Keratinocyte (primary cell): ENCODE measurements at regions not wholly inside any gene's neighbourhood (a gene's known extent, or its start where the extent isn't known, plus 50 kb on each side); places are given as distances from the start of the nearest gene placed in this dataset.

Experiments
- DNase-seq: peaks from one replicate; pipeline ENCODE4 v3.0.0-alpha.2; 2011; ENCODE audit warnings: low read depth, missing footprints, low spot score
- FAIRE-seq: peaks from 2 replicates; lab custom pipeline; 2011; peaks lifted over from hg19 to GRCh38; lab: Jason Lieb, UNC
- H2AFZ ChIP-seq: 2 replicates; pipeline ENCODE4 v1.6.0; 2012; ENCODE audit warnings: low read length, control low read depth, inconsistent platforms; ENCODE audit not compliant: control insufficient read depth
- H3K27ac ChIP-seq: 2 replicates; pipeline ENCODE4 v1.5.1; 2011; ENCODE audit warnings: low read length; ENCODE audit not compliant: control insufficient read depth, insufficient read depth
- H3K27me3 ChIP-seq: 3 replicates; pipeline ENCODE4 v1.6.0; 2011; ENCODE audit warnings: low read length; ENCODE audit not compliant: control insufficient read depth, insufficient read depth; ENCODE audit errors: extremely low read depth
- H3K36me3 ChIP-seq, 2 experiments: 2 replicates in 1 of 2; 3 replicates in 1 of 2; pipeline ENCODE4 v1.5.1; 2011; ENCODE audit warnings: low read length in 2 of 2, mild to moderate bottlenecking in 1 of 2; ENCODE audit not compliant: control insufficient read depth in 2 of 2, insufficient read depth in 2 of 2; ENCODE audit errors: extremely low read depth in 1 of 2
- H3K4me1 ChIP-seq: 3 replicates; pipeline ENCODE4 v1.5.1; 2011; ENCODE audit warnings: low read length; ENCODE audit not compliant: control insufficient read depth, insufficient read depth; ENCODE audit errors: extremely low read depth
- H3K4me2 ChIP-seq: 3 replicates; pipeline ENCODE4 v1.6.0; 2011; ENCODE audit warnings: low read depth, low read length; ENCODE audit not compliant: control insufficient read depth, insufficient read depth; ENCODE audit errors: extremely low read depth
- H3K4me3 ChIP-seq, 3 experiments: fragments of 200-600 bp in 1 of 3; sonication (generic) in 1 of 3; 2 replicates in 2 of 3; 3 replicates in 1 of 3; pipeline ENCODE4 v1.5.1; 2011 to 2016; ENCODE audit warnings: low read length in 3 of 3, mild to moderate bottlenecking in 3 of 3, control low read depth in 2 of 3, inconsistent platforms in 1 of 3, low read depth in 1 of 3, mixed read lengths in 1 of 3, mixed run types in 1 of 3, moderate library complexity in 1 of 3; ENCODE audit not compliant: control insufficient read depth in 2 of 3, insufficient read depth in 2 of 3; ENCODE audit errors: extremely low read depth in 1 of 3
- H3K79me2 ChIP-seq: 2 replicates; pipeline ENCODE4 v1.6.0; 2012; ENCODE audit warnings: low read length; ENCODE audit not compliant: control insufficient read depth, insufficient read depth
- H3K9ac ChIP-seq: 3 replicates; pipeline ENCODE4 v1.6.0; 2011; ENCODE audit warnings: low read length; ENCODE audit not compliant: control insufficient read depth, insufficient read depth; ENCODE audit errors: extremely low read depth
- H3K9me1 ChIP-seq: 3 replicates; pipeline ENCODE4 v1.6.0; 2011; ENCODE audit warnings: low read length; ENCODE audit not compliant: control insufficient read depth, insufficient read depth; ENCODE audit errors: extremely low read depth
- H3K9me3 ChIP-seq: 2 replicates; pipeline ENCODE4 v1.5.1; 2012; ENCODE audit warnings: low read depth, low read length; ENCODE audit not compliant: control insufficient read depth
- H4K20me1 ChIP-seq: 3 replicates; pipeline ENCODE4 v1.6.0; 2011; ENCODE audit warnings: low read length; ENCODE audit not compliant: control insufficient read depth, insufficient read depth; ENCODE audit errors: extremely low read depth
- EZH2 ChIP-seq: IDR thresholded peaks from one replicate; pipeline ENCODE4 v1.6.1; 2012; ENCODE audit warnings: inconsistent platforms, mild to moderate bottlenecking, low read length, moderate library complexity
- dilution Hi-C: fragments of 300-500 bp; cut with MboI; formaldehyde crosslinking; loops from one replicate; pipeline ENCODE4 v1.7.0; 2020; ENCODE audit warnings: low sequenced_read_pairs; ENCODE audit not compliant: extremely low pct_ligation_motif_present
- TF ChIP-seq, protein P1 (sequence below), 3 experiments: IDR thresholded peaks in 1 of 3; conservative IDR thresholded peaks in 1 of 3; optimal IDR thresholded peaks in 1 of 3; 2 replicates in 2 of 3; 3 replicates in 1 of 3; pipeline versions ENCODE3 to v1.5.1; 2011; ENCODE audit warnings: low read length in 3 of 3, mild to moderate bottlenecking in 3 of 3, moderate library complexity in 2 of 3, control low read depth in 1 of 3, inconsistent platforms in 1 of 3; ENCODE audit not compliant: insufficient read depth in 2 of 3; ENCODE audit errors: extremely low read depth in 1 of 3

DNA sequence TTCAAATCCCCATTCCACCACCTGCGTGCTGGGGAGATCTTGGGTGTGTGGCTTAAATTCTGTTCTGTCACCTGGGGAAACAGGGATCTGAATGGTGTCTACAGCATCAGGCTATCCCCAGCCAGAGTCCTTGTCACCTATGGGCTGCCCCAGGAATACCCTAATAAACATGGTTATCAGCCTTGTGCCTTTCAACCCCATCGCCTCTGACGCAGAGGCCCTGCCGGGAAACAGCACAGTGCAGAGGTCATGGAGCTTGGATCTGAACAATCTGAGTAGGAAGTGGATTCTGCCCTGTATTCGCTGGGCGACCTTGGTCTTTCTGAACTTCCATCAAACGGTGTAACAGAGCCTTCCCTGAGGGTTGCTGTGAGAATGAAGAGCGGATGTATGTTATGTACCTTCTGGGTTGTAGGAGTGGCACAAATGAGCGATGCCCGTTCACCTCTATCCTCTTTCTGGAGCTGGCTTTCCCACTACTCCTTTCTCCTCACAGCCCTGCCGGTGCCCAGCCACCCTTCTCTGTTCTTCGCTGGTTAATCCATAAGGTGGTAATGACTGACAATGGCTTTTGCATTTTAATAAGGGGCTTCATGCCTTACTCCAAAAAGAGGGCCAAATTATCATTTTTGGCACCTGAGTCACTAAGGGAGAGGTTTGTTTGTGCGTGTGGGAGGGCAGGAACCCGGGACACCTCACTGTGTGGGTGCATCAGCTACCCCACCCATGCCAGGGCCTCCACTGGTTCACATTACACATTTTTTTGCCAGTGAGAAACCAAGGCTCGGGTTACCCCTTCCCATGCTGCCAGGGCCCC, 256.5 kb downstream of the MYCN start:
- no peak overlapping the region for H3K4me2 ChIP-seq
- H3K79me2 ChIP-seq = no peaks in the 10 kb centered on the region
- no peak for TF ChIP-seq EZH2
- TF ChIP-seq, protein P1, sequence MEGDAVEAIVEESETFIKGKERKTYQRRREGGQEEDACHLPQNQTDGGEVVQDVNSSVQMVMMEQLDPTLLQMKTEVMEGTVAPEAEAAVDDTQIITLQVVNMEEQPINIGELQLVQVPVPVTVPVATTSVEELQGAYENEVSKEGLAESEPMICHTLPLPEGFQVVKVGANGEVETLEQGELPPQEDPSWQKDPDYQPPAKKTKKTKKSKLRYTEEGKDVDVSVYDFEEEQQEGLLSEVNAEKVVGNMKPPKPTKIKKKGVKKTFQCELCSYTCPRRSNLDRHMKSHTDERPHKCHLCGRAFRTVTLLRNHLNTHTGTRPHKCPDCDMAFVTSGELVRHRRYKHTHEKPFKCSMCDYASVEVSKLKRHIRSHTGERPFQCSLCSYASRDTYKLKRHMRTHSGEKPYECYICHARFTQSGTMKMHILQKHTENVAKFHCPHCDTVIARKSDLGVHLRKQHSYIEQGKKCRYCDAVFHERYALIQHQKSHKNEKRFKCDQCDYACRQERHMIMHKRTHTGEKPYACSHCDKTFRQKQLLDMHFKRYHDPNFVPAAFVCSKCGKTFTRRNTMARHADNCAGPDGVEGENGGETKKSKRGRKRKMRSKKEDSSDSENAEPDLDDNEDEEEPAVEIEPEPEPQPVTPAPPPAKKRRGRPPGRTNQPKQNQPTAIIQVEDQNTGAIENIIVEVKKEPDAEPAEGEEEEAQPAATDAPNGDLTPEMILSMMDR (optimal IDR thresholded peaks at IDR 0.05 in 1 of 3, IDR thresholded peaks at IDR 0.05 in 1 of 3, conservative IDR thresholded peaks at IDR 0.05 in 1 of 3; ENCODE audit: extremely low read depth in 1 of 3, insufficient read depth in 2 of 3, low read length in 3 of 3) = no peak
- H3K27ac ChIP-seq = no peak overlapping the region
- no peak overlapping the region for H3K4me3 ChIP-seq
- no peaks in the 10 kb centered on the region for H3K9me3 ChIP-seq
- no peak overlapping the region for H2AFZ ChIP-seq
- no peaks in the 10 kb centered on the region for H3K36me3 ChIP-seq
- H3K9me1 ChIP-seq = no peaks in the 10 kb centered on the region
- FAIRE-seq (no peak), DNase-seq (no peak)
- no peaks in the 10 kb centered on the region for H3K27me3 ChIP-seq
- no peak overlapping the region for H3K9ac ChIP-seq
- dilution Hi-C loops = no loop called here
- H3K4me1 ChIP-seq = no peaks in the 10 kb centered on the region
- H4K20me1 ChIP-seq = no peaks in the 10 kb centered on the region

DNA sequence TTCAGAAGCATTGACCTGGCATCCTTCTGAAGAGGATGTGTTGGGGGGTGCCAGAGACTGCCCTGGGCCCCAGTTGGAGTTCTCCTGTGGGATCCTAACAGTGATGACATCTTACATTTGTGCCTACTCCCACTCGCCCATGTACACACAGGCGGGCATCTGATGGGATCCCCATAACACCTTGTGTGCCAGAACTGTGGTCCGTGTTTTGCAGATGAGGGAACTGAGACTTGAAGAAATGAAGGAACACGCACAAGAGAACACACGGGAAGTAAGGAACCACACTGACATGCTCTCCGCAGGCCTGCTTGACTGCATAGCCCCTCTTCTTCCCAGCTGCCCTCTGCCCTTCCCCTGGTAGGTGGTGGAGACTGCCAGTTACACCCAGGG, 255.3 kb downstream of the MYCN start:
- no peak overlapping the region for H3K4me2 ChIP-seq
- no peaks in the 10 kb centered on the region for H3K36me3 ChIP-seq
- no peaks in the 10 kb centered on the region for H4K20me1 ChIP-seq
- H3K27ac ChIP-seq = no peak overlapping the region
- TF ChIP-seq EZH2 = no peak
- TF ChIP-seq, protein P1 (optimal IDR thresholded peaks at IDR 0.05 in 1 of 3, IDR thresholded peaks at IDR 0.05 in 1 of 3, conservative IDR thresholded peaks at IDR 0.05 in 1 of 3; ENCODE audit: extremely low read depth in 1 of 3, insufficient read depth in 2 of 3, low read length in 3 of 3) = no peak
- H3K4me3 ChIP-seq = no peak overlapping the region
- no peak for DNase-seq
- H3K9ac ChIP-seq = no peak overlapping the region
- dilution Hi-C loops = no loop called here
- H3K27me3 ChIP-seq = no peaks in the 10 kb centered on the region
- no peaks in the 10 kb centered on the region for H3K9me1 ChIP-seq
- no peaks in the 10 kb centered on the region for H3K9me3 ChIP-seq
- H2AFZ ChIP-seq = no peak overlapping the region
- H3K4me1 ChIP-seq = no peaks in the 10 kb centered on the region
- H3K79me2 ChIP-seq = no peaks in the 10 kb centered on the region
- FAIRE-seq = no peak
